Aorta (tissue), 5 donors: ENCODE measurements at regions not wholly inside any gene's neighbourhood (a gene's known extent, or its start where the extent isn't known, plus 50 kb on each side); places are given as distances from the start of the nearest gene placed in this dataset.

Source experiments
- ATAC-seq: fragments of 200-7000 bp; cut with Tn5 transposase; one replicate; pipeline ENCODE4 v1.9.1; 2022; ENCODE audit warnings: moderate library complexity; ENCODE audit not compliant: low FRiP score
- DNase-seq, 2 donors: peaks; one replicate each; pipeline ENCODE4 v3.0.0-alpha.2; 2020
- H3K27ac ChIP-seq, 2 donors: one replicate each; pipeline ENCODE4 v1.5.1; 2013; ENCODE audit warnings: low read length in 2 of 2, mild to moderate bottlenecking in 2 of 2, moderate library complexity in 2 of 2, control low read depth in 1 of 2, inconsistent platforms in 1 of 2, low read depth in 1 of 2
- H3K27me3 ChIP-seq, 2 donors: one replicate each; pipeline ENCODE4 v1.6.1; 2013; ENCODE audit warnings: control low read depth in 1 of 2, low read length in 1 of 2, mild to moderate bottlenecking in 1 of 2, moderate library complexity in 1 of 2; ENCODE audit not compliant: insufficient read depth in 2 of 2, control insufficient read depth in 1 of 2
- H3K36me3 ChIP-seq, 2 donors: one replicate each; pipeline ENCODE4 v1.6.1; 2013; ENCODE audit warnings: control low read depth in 1 of 2, low read length in 1 of 2, mild to moderate bottlenecking in 1 of 2; ENCODE audit not compliant: insufficient read depth in 2 of 2, control insufficient read depth in 1 of 2
- H3K4me1 ChIP-seq, 2 donors: one replicate each; pipeline ENCODE4 v1.6.1; 2013; ENCODE audit warnings: low read length in 2 of 2, control low read depth in 1 of 2, mild to moderate bottlenecking in 1 of 2, moderate library complexity in 1 of 2; ENCODE audit not compliant: insufficient read depth in 2 of 2, control insufficient read depth in 1 of 2
- H3K4me3 ChIP-seq, 2 donors: one replicate each; pipeline ENCODE4 v1.5.1; 2013; ENCODE audit warnings: low read length in 2 of 2, control low read depth in 1 of 2, mild to moderate bottlenecking in 1 of 2
- H3K9me3 ChIP-seq: one replicate; pipeline ENCODE4 v1.6.1; 2013; ENCODE audit warnings: mild to moderate bottlenecking, low read length; ENCODE audit not compliant: control insufficient read depth
- WGBS, 2 donors: extraction: QIAGEN DNeasy Blood & Tissue Kit; methylation state at CpG; one replicate each; pipeline ENCODE4 v1.1.7; 2013; 5-methylcytosine and 5-hydroxymethylcytosine counted together
- intact Hi-C, 2 donors: fragments of 100-400 bp; cut with DNase I; formaldehyde crosslinking; loops; one replicate each; pipeline versions ENCODE4 v1.14.2 to v1.15.0; 2022
- donor health status: healthy with polysubstance abuse.
- donor health status: Bipolar disorder and iron deficiency.
- donor health status: DM: no; HTN: no; CAD: no.
- donor health status: DM: no; HTN: no; CAD: no.
- donor health status: DM: yes; HTN: yes; CAD: no.

DNA sequence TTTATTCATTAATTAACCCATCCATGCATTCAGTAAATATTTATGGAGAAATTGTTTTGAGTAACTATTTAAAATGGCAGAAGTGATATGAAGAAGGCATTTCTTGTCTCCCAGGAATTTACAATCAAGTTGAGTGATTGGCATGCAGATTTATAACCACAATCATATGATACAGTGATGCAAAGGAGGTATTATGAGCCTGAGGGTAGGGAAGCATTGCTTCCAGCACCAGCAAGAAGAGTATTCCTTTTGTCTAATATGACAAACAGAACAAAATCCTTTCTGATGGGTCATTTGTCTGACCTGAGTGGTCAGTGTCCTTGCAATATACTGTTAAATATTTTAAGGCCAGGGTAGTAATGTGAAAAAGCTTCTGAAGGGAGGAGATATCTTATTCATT is 244.2 kb upstream of the RGPD4 start:
- ATAC-seq (no peak), DNase-seq (no peak)
- intact Hi-C loops, result no loop called here
- Histone ChIP-seq H3K27ac (no peak overlapping the region), H3K4me1 (no peaks in the 10 kb centered on the region), H3K9me3 (no peaks in the 10 kb centered on the region), H3K36me3 (no peaks in the 10 kb centered on the region), H3K4me3 (no peak overlapping the region), H3K27me3 (no peaks in the 10 kb centered on the region)

DNA sequence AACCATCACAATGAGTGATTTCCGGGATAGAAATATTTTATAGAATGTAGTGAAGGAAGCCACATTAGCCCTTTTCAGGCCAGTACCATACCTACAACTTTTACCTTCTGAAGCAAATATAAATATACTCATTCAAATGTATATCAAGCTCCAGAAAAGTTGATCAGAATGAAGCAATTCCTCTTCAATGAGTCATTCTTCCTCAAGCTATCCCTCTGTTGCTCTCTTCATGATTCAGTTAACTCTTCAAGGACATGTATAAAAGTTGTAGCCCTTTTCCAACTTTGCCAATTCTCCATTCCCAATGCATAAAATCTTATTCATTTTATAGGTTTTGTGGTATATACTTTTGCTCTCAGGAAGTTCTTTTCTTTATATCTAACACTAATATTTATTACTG is 242.1 kb upstream of the RGPD4 start:
- intact Hi-C loops, result no loop called here
- Histone ChIP-seq H3K27me3 (no peaks in the 10 kb centered on the region), H3K4me1 (no peaks in the 10 kb centered on the region), H3K36me3 (no peaks in the 10 kb centered on the region), H3K9me3 (no peaks in the 10 kb centered on the region), H3K27ac (no peak overlapping the region), H3K4me3 (no peak overlapping the region)
- 97 to 98% methylated on average over 1 of the region's 1 CpG for WGBS, 2 donors
- DNase-seq, result no peak
- no peak for ATAC-seq

DNA sequence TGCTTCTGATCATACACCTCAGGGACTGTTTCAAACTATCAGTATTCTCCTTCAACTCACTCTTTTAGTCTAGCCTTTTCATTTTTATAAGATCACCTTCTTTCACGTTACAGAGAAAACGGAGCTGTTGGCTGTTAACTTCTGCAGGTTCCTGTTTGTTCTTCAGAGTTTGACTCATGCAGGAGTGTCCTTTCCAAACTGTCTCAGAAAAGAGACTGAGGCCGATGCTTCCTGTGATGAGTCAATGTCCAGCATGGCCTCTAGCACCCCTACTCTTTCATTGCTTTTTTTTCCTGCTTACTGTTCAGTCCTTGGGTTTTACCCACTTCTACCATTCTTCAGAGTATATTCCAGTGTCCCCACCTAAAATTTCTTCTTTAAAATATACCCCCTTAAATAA is 240.8 kb upstream of the RGPD4 start:
- Histone ChIP-seq H3K36me3 (no peaks in the 10 kb centered on the region), H3K4me1 (no peaks in the 10 kb centered on the region), H3K4me3 (no peak overlapping the region), H3K27me3 (no peaks in the 10 kb centered on the region), H3K27ac (no peak overlapping the region), H3K9me3 (no peaks in the 10 kb centered on the region)
- WGBS, 2 donors, result 86 to 93% methylated on average over 3 of the region's 3 CpGs
- intact Hi-C loops, result no loop called here
- no peak for DNase-seq
- no peak for ATAC-seq

DNA sequence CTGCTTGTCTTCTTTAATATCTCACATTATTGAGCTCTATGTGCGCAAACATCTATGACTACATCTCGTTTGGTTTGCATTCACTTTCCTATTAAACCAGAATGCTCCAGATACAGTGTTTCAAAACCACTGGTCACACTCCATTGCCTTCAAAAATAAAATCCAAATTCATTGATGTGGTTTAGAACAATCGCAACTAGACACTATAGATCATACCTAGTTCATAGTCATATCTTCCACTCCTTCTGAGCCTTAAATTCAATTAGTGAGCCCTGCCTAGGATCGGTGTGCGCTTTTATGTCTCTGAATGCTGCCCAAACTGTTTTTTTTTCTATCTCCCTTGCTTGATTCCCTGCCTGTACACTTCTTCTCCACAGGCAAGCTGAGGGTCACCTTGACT is 238.5 kb upstream of the RGPD4 start:
- Histone ChIP-seq H3K27me3 (no peaks in the 10 kb centered on the region), H3K4me3 (no peak overlapping the region), H3K27ac (no peak overlapping the region), H3K36me3 (no peaks in the 10 kb centered on the region), H3K9me3 (no peaks in the 10 kb centered on the region), H3K4me1 (no peaks in the 10 kb centered on the region)
- ATAC-seq (no peak), DNase-seq (no peak)
- 95 to 97% methylated on average over 5 of the region's 5 CpGs for WGBS, 2 donors
- intact Hi-C loops, result no loop called here

DNA sequence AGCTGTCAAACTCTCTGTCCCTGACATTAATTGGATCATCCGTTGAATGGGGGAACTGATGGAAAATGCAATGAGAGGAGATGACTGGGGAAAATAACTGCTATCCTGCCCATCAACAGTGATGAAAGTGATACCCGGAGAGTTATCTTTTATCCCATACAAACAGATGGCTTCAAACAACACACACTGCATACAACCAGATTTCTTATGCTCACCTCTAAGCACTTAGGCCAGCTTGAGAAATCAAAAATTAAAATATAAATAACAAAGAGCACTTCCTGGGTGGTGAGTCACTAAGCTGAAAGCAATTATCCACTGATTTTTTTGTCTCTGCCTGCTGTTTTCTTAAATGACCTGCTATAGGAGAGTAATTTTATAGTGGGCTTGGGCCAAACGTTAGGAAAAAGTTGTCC is 237.6 kb upstream of the RGPD4 start:
- DNase-seq (no peak), ATAC-seq (no peak)
- H3K4me3 ChIP-seq, result no peak overlapping the region
- H3K4me1 ChIP-seq, result no peaks in the 10 kb centered on the region
- no peaks in the 10 kb centered on the region for H3K36me3 ChIP-seq
- intact Hi-C loops, result no loop called here
- H3K9me3 ChIP-seq, result no peaks in the 10 kb centered on the region
- H3K27ac ChIP-seq, result no peak overlapping the region
- H3K27me3 ChIP-seq, result no peaks in the 10 kb centered on the region
- WGBS, 2 donors, result 65% methylated on average over 3 of the region's 3 CpGs

DNA sequence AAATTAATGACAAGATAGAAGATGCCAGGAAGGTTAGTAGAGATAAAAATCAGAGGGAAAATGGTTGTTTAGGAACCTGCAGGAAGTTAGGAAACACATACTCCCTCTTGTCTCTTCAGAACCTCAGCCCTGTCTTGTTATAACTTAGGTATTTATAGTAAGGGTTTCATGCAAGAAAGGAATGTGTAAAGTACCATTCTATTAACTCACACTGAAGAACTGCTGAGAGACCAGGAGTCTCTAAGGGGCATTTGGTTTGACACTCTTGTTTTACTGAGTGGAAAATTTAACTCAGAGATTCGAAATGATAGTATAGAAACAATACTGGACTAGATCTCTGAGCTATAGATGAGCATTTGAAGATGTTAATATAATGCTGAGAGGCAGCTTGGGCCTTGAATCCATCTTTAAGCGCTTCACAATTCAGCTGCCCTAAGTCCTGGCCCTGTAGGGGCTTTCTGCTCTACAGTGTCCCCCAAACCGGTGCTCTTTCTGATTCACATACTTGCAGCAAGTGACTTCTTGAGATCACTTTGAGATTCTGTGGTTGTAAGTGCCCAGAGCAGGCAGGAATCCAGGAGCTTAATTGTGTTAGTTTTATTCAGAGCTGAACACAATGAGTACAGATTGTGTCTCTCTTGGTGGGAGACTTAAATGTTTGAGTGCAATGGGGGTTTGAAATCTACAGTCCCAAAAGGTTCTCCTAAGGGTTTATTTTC is 235.0 kb upstream of the RGPD4 start:
- WGBS, 2 donors, result 50% methylated on average over 3 of the region's 3 CpGs
- no peak for ATAC-seq
- intact Hi-C loops, result no loop called here

DNA sequence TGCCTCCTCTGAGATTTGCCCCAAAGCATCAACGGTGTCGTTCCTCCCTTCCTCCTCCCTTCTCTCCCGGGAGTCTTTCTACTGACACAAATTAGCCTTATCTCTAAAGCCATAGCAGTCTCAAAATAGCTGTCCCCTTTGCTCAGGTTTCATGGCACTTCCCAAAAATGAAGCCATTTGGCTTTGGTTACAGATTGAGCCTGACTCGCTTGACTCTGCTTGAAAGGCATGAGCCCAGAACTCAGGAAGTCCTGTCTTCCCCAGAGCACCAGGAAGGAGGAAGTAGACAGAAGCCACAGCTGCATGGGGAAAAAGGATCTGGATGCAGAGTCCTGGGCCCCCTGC is 234.4 kb upstream of the RGPD4 start:
- DNase-seq (no peak), ATAC-seq (no peak)
- WGBS, 2 donors, result 4 to 5% methylated on average over 4 of the region's 4 CpGs
- no peaks in the 10 kb centered on the region for H3K36me3 ChIP-seq
- H3K9me3 ChIP-seq, result no peaks in the 10 kb centered on the region
- H3K4me3 ChIP-seq, result no peak overlapping the region
- no peaks in the 10 kb centered on the region for H3K4me1 ChIP-seq
- intact Hi-C loops, result no loop called here
- H3K27ac ChIP-seq, result no peak overlapping the region
- H3K27me3 ChIP-seq, result no peaks in the 10 kb centered on the region

More for the DNA sequence above, 235.0 kb upstream of the RGPD4 start:
- Histone ChIP-seq H3K9me3 (no peaks in the 10 kb centered on the region), H3K4me1 (no peaks in the 10 kb centered on the region), H3K4me3 (no peak overlapping the region), H3K27me3 (no peaks in the 10 kb centered on the region), H3K36me3 (no peaks in the 10 kb centered on the region), H3K27ac (no peak overlapping the region)
- DNase-seq, result no peak

DNA sequence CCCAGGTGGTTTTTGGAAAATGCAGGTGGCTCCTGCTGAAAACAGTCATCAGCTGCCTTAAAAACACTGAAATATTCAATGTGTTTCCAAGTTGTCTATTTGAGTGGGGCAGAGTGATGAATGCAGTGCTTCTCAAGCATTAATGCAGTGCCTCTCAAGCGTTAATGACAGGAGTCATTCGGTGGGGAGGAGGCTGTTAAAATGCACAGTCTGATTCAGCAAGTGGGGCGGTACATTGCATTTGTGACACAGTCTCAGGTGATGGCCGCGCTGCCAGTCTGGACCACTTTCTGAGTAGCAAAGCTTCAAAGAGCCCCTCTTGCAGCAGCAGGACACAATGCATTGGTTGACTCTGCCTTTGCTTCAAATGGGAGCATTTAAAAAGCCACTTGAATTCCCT is 231.4 kb upstream of the RGPD4 start:
- ATAC-seq (no peak), DNase-seq (no peak)
- no peaks in the 10 kb centered on the region for H3K9me3 ChIP-seq
- no peaks in the 10 kb centered on the region for H3K4me1 ChIP-seq
- H3K27ac ChIP-seq, result no peak overlapping the region
- H3K36me3 ChIP-seq, result no peaks in the 10 kb centered on the region
- H3K4me3 ChIP-seq, result no peak overlapping the region
- WGBS, 2 donors, result 89 to 92% methylated on average over 5 of the region's 5 CpGs
- intact Hi-C loops, result no loop called here
- no peaks in the 10 kb centered on the region for H3K27me3 ChIP-seq

DNA sequence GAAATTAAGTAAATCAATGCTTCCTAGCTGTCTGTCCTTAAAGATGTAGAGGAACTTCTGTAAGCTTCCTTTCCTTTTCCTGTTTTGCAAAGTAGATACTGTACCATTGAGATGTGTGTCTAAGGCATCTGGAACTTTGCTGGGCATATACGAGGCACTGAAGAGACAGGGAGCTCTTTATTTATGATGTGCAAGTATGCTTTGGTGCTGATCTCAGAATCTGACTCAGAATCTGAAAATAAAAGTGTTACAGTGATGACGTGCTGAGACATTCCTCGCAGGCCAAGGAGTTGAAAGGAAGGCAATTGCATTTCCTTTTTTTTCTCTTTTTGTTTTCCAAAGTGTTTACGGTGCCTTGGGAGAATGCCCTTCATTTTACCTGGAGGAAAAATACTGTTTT is 230.9 kb upstream of the RGPD4 start:
- H3K36me3 ChIP-seq, result no peaks in the 10 kb centered on the region
- intact Hi-C loops, result no loop called here
- WGBS, 2 donors, result 48 to 53% methylated on average over 4 of the region's 4 CpGs

More for the DNA sequence above, 230.9 kb upstream of the RGPD4 start:
- no peak overlapping the region for H3K27ac ChIP-seq
- no peak for ATAC-seq
- H3K9me3 ChIP-seq, result no peaks in the 10 kb centered on the region
- DNase-seq, result no peak
- H3K4me3 ChIP-seq, result no peak overlapping the region
- no peaks in the 10 kb centered on the region for H3K4me1 ChIP-seq
- H3K27me3 ChIP-seq, result no peaks in the 10 kb centered on the region
